ENCODE measurements at regions not wholly inside any gene's neighbourhood (a gene's known extent, or its start where the extent isn't known, plus 50 kb on each side); places are given as distances from the start of the nearest gene placed in this dataset.
"Not testable (repeated sequence)": the region's sequence is repeated elsewhere in the genome, so short reads cannot be mapped to it uniquely, and the experiment has no call there.

- no peak for FAIRE-seq
- CTCF ChIA-PET (ENCODE audit: low intra/inter-chr PET ratio, low total read pairs): no interaction called here
Observed at GRCh38 chr13:75175575-75175974, 306.4 kb downstream of the TBC1D4 start.

GRCh38 chr13:75175097-75175496 lies 306.9 kb downstream of the TBC1D4 start:
- POLR2A ChIA-PET; H3K9me3 ChIP-seq (ENCODE audit: low read length); H3K79me2 ChIP-seq (ENCODE audit: insufficient read depth, low read length); H3K4me1 ChIP-seq (ENCODE audit: insufficient read depth, low read length); in situ Hi-C loops (cut with HindIII; ENCODE audit: extremely low pct_ligation_motif_present, low pct_unique_long_range_greater_than_20kb); DNase-seq (ENCODE audit: low spot score); H2AFZ ChIP-seq (ENCODE audit: low read length); H3K9ac ChIP-seq (ENCODE audit: insufficient read depth, low read depth, low read length); CTCF ChIA-PET (ENCODE audit: low intra/inter-chr PET ratio, low total read pairs); H4K20me1 ChIP-seq (ENCODE audit: insufficient read depth, low read length); H3K27ac ChIP-seq (ENCODE audit: extremely low read length, insufficient read depth, low read length); FAIRE-seq; H3K27me3 ChIP-seq (ENCODE audit: control insufficient read depth in 1 of 2, insufficient read depth in 2 of 2, low read length in 2 of 2); H3K4me2 ChIP-seq (ENCODE audit: low read depth, low read length); H3K36me3 ChIP-seq (replicated peaks in 1 of 2; ENCODE audit: control insufficient read depth in 1 of 2, insufficient read depth in 2 of 2, low read length in 2 of 2); H3K4me3 ChIP-seq (replicated peaks in 1 of 3; ENCODE audit: insufficient read depth in 1 of 3, low read depth in 2 of 3, low read length in 3 of 3); intact Hi-C loops (cut with micrococcal nuclease; ENCODE audit: unreplicated experiment); ATAC-seq; BruUV-seq (replicated peaks): not testable (repeated sequence)
- WGBS (ENCODE audit: low lambda C conversion rate): 77% methylated on average over 2 of the region's 2 CpGs

More at GRCh38 chr13:75175575-75175974, 306.4 kb downstream of the TBC1D4 start:
- no peaks in the 10 kb centered on the region; a peak in 1 of 5 replicates for H3K27me3 ChIP-seq (ENCODE audit: control insufficient read depth in 1 of 2, insufficient read depth in 2 of 2, low read length in 2 of 2)
- intact Hi-C loops (cut with micrococcal nuclease; ENCODE audit: unreplicated experiment) (no loop called here), in situ Hi-C loops (cut with HindIII; ENCODE audit: extremely low pct_ligation_motif_present, low pct_unique_long_range_greater_than_20kb) (no loop called here)
- no peak for TF ChIP-seq ZNF781 (CRISPR knock-in tag; IDR thresholded peaks at IDR 0.05; ENCODE audit: borderline replicate concordance, not compliant biosample characterization)
- TF ChIP-seq GLI4 (CRISPR knock-in tag; IDR thresholded peaks at IDR 0.05; ENCODE audit: borderline replicate concordance): no peak
- TF ChIP-seq RFXAP (CRISPR knock-in tag; IDR thresholded peaks at IDR 0.05; ENCODE audit: borderline replicate concordance): no peak
- no peak for TF ChIP-seq ZNF607 (CRISPR knock-in tag; IDR thresholded peaks at IDR 0.05; ENCODE audit: borderline replicate concordance)
- TF ChIP-seq FOSL1 (CRISPR knock-in tag; IDR thresholded peaks at IDR 0.05; ENCODE audit: borderline replicate concordance): no peak
- TF ChIP-seq SUZ12 (IDR thresholded peaks at IDR 0.05; ENCODE audit: low read depth, low read length): no peak
- no peak for TF ChIP-seq UBTF (CRISPR knock-in tag; IDR thresholded peaks at IDR 0.05)
- TF ChIP-seq PHF5A (CRISPR knock-in tag; IDR thresholded peaks at IDR 0.05; ENCODE audit: low read depth, unreplicated experiment): no peak
- TF ChIP-seq ZBTB38 (CRISPR knock-in tag; IDR thresholded peaks at IDR 0.05): no peak
- TF ChIP-seq NFE2L1 (CRISPR knock-in tag; IDR thresholded peaks at IDR 0.05; ENCODE audit: borderline replicate concordance): no peak
- TF ChIP-seq HNRNPK (IDR thresholded peaks at IDR 0.05; ENCODE audit: low read depth, low read length, poor library complexity, severe bottlenecking): no peak
- TF ChIP-seq LCORL (IDR thresholded peaks at IDR 0.05): no peak
- TF ChIP-seq LCORL (CRISPR knock-in tag; IDR thresholded peaks at IDR 0.05): no peak
- TF ChIP-seq POGK (CRISPR knock-in tag; conservative IDR thresholded peaks at IDR 0.05): no peak
- TF ChIP-seq SRSF1 (optimal IDR thresholded peaks at IDR 0.05; ENCODE audit: low read depth, low read length): no peak
- no peak for TF ChIP-seq ZNF766 (CRISPR knock-in tag; IDR thresholded peaks at IDR 0.05; ENCODE audit: borderline replicate concordance)
- TF ChIP-seq SNAI1 (CRISPR knock-in tag; IDR thresholded peaks at IDR 0.05; ENCODE audit: borderline replicate concordance): no peak
- no peak for TF ChIP-seq ZFP90 (CRISPR knock-in tag; IDR thresholded peaks at IDR 0.05; ENCODE audit: borderline replicate concordance)
- no peak overlapping the region for H3K4me2 ChIP-seq (ENCODE audit: low read depth, low read length)
- H3K9ac ChIP-seq (ENCODE audit: insufficient read depth, low read depth, low read length): no peak overlapping the region
- no peaks in the 10 kb centered on the region for H3K36me3 ChIP-seq (replicated peaks in 1 of 2; ENCODE audit: control insufficient read depth in 1 of 2, insufficient read depth in 2 of 2, low read length in 2 of 2)
- ATAC-seq (no peak), DNase-seq (ENCODE audit: low spot score) (no peak)
- H2AFZ ChIP-seq (ENCODE audit: low read length): no peak overlapping the region
- H3K27ac ChIP-seq (ENCODE audit: extremely low read length, insufficient read depth, low read length): no peak overlapping the region
- no peaks in the 10 kb centered on the region for H3K4me1 ChIP-seq (ENCODE audit: insufficient read depth, low read length)
- no peaks in the 10 kb centered on the region for H3K9me3 ChIP-seq (ENCODE audit: low read length)
- no peak overlapping the region for H3K4me3 ChIP-seq (replicated peaks in 1 of 3; ENCODE audit: insufficient read depth in 1 of 3, low read depth in 2 of 3, low read length in 3 of 3)
- no peaks in the 10 kb centered on the region for H4K20me1 ChIP-seq (ENCODE audit: insufficient read depth, low read length)
- no peaks in the 10 kb centered on the region for H3K79me2 ChIP-seq (ENCODE audit: insufficient read depth, low read length)
- WGBS (ENCODE audit: low lambda C conversion rate): 0% methylated on average over 2 of the region's 2 CpGs
- BruUV-seq (replicated peaks): no TSS peak
- POLR2A ChIA-PET: no interaction called here
